ENCODE measurements at regions not wholly inside any gene's neighbourhood (a gene's known extent, or its start where the extent isn't known, plus 50 kb on each side); places are given as distances from the start of the nearest gene placed in this dataset.
A peak's percentile ranks its signal among the peaks of the same experiment; 100 is the strongest.
"Not testable (repeated sequence)": the region's sequence is repeated elsewhere in the genome, so short reads cannot be mapped to it uniquely, and the experiment has no call there.

DNA sequence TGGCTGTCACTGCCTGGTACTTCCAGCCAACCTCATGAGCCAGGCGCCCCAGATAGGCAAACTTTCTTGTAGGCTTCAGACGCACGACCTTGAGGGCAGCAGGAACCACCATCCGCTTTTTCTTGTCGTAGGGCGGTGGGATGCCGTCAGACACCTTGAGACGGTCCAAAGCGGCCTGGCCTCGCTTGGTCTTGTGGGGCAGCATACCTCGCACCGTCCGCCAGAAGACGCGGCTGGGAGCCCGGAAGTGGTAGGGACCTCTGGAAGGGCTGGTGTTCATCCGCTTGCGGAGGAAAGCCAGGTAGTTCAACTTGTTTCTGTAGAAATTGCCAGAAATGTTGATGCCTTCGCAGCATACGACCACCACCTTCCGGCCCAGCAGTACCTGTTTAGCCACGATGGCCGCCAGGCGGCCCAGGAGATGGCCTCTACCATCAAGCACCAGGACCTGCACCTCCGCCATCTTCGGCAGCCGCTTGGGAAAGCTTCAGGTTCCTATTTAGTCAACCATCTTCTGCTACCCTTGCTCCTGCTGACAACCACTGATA, 1412.3 kb downstream of the OLFM4 start:
- H3K9me3 ChIP-seq (ENCODE audit: control insufficient read depth in 1 of 2, low read length in 2 of 2); H3K27me3 ChIP-seq (ENCODE audit: insufficient read depth, low read length); H3K36me3 Mint-ChIP-seq; H3K4me3 Mint-ChIP-seq; H3K4me1 Mint-ChIP-seq; H3K36me3 ChIP-seq (ENCODE audit: insufficient read depth, low read length); H3K27ac Mint-ChIP-seq; DNase-seq; POLR2A ChIA-PET (ENCODE audit: partially characterized antibody); intact Hi-C loops (cut with micrococcal nuclease); H3K27ac ChIP-seq (ENCODE audit: low read depth, low read length); H3K4me1 ChIP-seq (ENCODE audit: insufficient read depth, low read length); H3K27me3 Mint-ChIP-seq; H3K4me3 ChIP-seq (ENCODE audit: low read length in 2 of 2); CTCF ChIA-PET (ENCODE audit: partially characterized antibody): not testable (repeated sequence)
- peaks cover 2 to 12% (median 6%) of the 10 kb centered on the region in 8 donors for H3K9me3 Mint-ChIP-seq

DNA sequence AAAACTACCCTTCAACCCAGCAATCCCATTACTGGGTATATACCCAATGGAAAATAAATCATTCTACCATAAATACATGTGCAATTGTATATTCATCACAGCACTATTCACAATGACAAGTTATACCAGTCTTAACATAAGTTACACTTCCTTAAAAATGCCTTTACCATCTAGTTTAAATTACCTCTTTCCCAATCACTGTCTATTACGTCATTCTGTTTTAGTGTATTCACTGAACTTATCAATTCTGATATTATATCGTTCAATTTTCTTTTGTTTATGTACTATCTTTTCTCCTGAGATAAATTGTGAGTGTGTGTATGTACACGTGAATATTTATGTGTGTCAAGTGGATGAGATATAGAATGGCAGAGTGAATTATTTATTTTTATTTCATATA, 1416.8 kb downstream of the OLFM4 start:
- DNase-seq: no peak
- Histone ChIP-seq H3K4me3 (ENCODE audit: low read length in 2 of 2) (no peak overlapping the region), H3K36me3 (ENCODE audit: insufficient read depth, low read length) (no peaks in the 10 kb centered on the region), H3K27me3 (ENCODE audit: insufficient read depth, low read length) (no peaks in the 10 kb centered on the region), H3K27ac (ENCODE audit: low read depth, low read length) (no peak overlapping the region), H3K4me1 (ENCODE audit: insufficient read depth, low read length) (no peaks in the 10 kb centered on the region), H3K9me3 (ENCODE audit: control insufficient read depth in 1 of 2, low read length in 2 of 2) (no peaks in the 10 kb centered on the region)
- ChIA-PET POLR2A (ENCODE audit: partially characterized antibody) (no interaction called here), CTCF (ENCODE audit: partially characterized antibody) (no interaction called here)
- Mint-ChIP-seq H3K9me3 (peaks cover 0 to 17% (median 5%) of the 10 kb centered on the region in 8 donors), H3K4me3 (no peak overlapping the region), H3K27ac (peak overlapping the region in 1 of 7 donors; percentile 48), H3K4me1 (no peaks in the 10 kb centered on the region), H3K36me3 (no peaks in the 10 kb centered on the region), H3K27me3 (no peaks in the 10 kb centered on the region)
- intact Hi-C loops (cut with micrococcal nuclease): no loop called here

DNA sequence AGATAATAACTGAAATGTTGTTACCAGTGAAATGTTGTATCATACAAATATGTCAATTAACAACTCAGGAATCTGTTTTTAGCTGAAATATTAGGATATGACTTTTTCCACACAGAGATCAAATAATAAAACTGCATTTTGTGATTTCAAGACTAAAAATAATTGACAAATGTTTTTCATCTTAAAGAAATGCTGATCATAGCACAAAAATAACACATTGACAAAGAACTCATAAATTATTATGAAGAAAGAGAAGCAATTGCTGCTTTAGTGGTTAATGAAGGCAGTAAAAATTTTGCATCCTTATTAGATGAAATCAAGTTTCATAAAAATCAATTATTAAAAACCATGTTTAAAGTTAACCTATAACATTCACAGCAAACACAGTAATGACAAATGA, 1417.3 kb downstream of the OLFM4 start:
- CTCF ChIA-PET (ENCODE audit: partially characterized antibody): no interaction called here
- no peaks in the 10 kb centered on the region for H3K27me3 ChIP-seq (ENCODE audit: insufficient read depth, low read length)
- no peaks in the 10 kb centered on the region for H3K4me1 ChIP-seq (ENCODE audit: insufficient read depth, low read length)
- Mint-ChIP-seq H3K27ac (no peak overlapping the region), H3K36me3 (no peaks in the 10 kb centered on the region), H3K4me3 (no peak overlapping the region), H3K27me3 (no peaks in the 10 kb centered on the region), H3K9me3 (peaks cover 0 to 20% (median 6%) of the 10 kb centered on the region in 8 donors), H3K4me1 (no peaks in the 10 kb centered on the region)
- intact Hi-C loops (cut with micrococcal nuclease): no loop called here
- H3K27ac ChIP-seq (ENCODE audit: low read depth, low read length): no peak overlapping the region
- DNase-seq: no peak
- no peak overlapping the region for H3K4me3 ChIP-seq (ENCODE audit: low read length in 2 of 2)
- H3K9me3 ChIP-seq (ENCODE audit: control insufficient read depth in 1 of 2, low read length in 2 of 2): no peaks in the 10 kb centered on the region
- H3K36me3 ChIP-seq (ENCODE audit: insufficient read depth, low read length): no peaks in the 10 kb centered on the region
- POLR2A ChIA-PET (ENCODE audit: partially characterized antibody): no interaction called here

DNA sequence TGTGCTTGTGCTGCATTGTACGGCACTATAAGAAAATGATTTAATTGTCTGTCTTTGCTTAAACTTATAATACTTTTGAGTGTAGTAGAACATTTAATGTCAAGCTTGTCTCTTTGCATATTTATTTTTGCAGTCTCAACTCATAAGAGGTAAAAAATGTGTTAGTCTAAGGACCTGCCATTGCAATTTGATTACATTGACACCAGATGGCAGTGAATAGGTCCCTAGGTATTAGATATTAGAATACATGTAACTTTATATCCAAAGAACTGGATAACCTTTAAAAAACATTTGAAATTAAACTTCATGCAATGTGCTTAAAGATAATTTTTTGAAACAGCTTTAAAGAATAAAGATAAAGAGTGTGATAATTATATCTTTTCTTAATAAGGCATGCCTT, 1421.3 kb downstream of the OLFM4 start:
- POLR2A ChIA-PET (ENCODE audit: partially characterized antibody): no interaction called here
- DNase-seq: no peak
- no peak overlapping the region for H3K4me3 Mint-ChIP-seq
- H3K36me3 Mint-ChIP-seq: no peaks in the 10 kb centered on the region
- CTCF ChIA-PET (ENCODE audit: partially characterized antibody): no interaction called here
- no peak overlapping the region for H3K27ac ChIP-seq (ENCODE audit: low read depth, low read length)
- no peaks in the 10 kb centered on the region for H3K4me1 ChIP-seq (ENCODE audit: insufficient read depth, low read length)
- H3K27me3 ChIP-seq (ENCODE audit: insufficient read depth, low read length): no peaks in the 10 kb centered on the region
- intact Hi-C loops (cut with micrococcal nuclease): no loop called here
- no peaks in the 10 kb centered on the region for H3K27me3 Mint-ChIP-seq
- H3K9me3 ChIP-seq (ENCODE audit: control insufficient read depth in 1 of 2, low read length in 2 of 2): peaks cover 0 to 6% of the 10 kb centered on the region in 2 donors
- no peak overlapping the region for H3K27ac Mint-ChIP-seq
- H3K4me1 Mint-ChIP-seq: no peaks in the 10 kb centered on the region
- no peaks in the 10 kb centered on the region for H3K36me3 ChIP-seq (ENCODE audit: insufficient read depth, low read length)
- H3K9me3 Mint-ChIP-seq: peaks cover 0 to 18% (median 9%) of the 10 kb centered on the region in 8 donors
- no peak overlapping the region for H3K4me3 ChIP-seq (ENCODE audit: low read length in 2 of 2)

DNA sequence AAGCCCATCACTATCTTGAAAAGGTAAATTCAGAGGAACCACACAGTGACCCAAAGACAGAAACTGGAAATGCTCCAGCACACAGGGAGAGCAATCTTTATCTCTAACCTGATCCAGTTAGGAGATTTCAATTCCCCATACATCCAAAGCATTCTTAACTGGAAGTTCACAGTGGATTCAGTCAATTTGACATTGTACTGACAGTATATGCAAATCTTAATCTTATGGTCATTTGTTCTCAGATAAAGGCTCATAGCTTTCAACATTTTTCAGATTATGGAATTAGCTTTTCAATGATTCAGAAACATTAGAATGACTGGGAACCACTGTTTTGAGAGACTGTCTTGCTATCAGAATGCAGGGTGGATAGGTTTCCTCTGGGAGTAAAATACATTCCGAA, 1455.6 kb downstream of the OLFM4 start:
- Mint-ChIP-seq H3K36me3 (no peaks in the 10 kb centered on the region), H3K9me3 (peaks cover 0 to 10% (median 4%) of the 10 kb centered on the region in 8 donors), H3K4me1 (no peaks in the 10 kb centered on the region), H3K27me3 (no peaks in the 10 kb centered on the region), H3K4me3 (no peak overlapping the region), H3K27ac (no peak overlapping the region)
- no peaks in the 10 kb centered on the region for H3K4me1 ChIP-seq (ENCODE audit: insufficient read depth, low read length)
- DNase-seq: no peak
- no peak overlapping the region for H3K4me3 ChIP-seq (ENCODE audit: low read length in 2 of 2)
- H3K36me3 ChIP-seq (ENCODE audit: insufficient read depth, low read length): no peaks in the 10 kb centered on the region
- no peaks in the 10 kb centered on the region for H3K27me3 ChIP-seq (ENCODE audit: insufficient read depth, low read length)
- peaks cover 0 to 3% of the 10 kb centered on the region in 2 donors for H3K9me3 ChIP-seq (ENCODE audit: control insufficient read depth in 1 of 2, low read length in 2 of 2)
- intact Hi-C loops (cut with micrococcal nuclease): no loop called here
- POLR2A ChIA-PET (ENCODE audit: partially characterized antibody): no interaction called here
- CTCF ChIA-PET (ENCODE audit: partially characterized antibody): no interaction called here
- no peak overlapping the region for H3K27ac ChIP-seq (ENCODE audit: low read depth, low read length)

DNA sequence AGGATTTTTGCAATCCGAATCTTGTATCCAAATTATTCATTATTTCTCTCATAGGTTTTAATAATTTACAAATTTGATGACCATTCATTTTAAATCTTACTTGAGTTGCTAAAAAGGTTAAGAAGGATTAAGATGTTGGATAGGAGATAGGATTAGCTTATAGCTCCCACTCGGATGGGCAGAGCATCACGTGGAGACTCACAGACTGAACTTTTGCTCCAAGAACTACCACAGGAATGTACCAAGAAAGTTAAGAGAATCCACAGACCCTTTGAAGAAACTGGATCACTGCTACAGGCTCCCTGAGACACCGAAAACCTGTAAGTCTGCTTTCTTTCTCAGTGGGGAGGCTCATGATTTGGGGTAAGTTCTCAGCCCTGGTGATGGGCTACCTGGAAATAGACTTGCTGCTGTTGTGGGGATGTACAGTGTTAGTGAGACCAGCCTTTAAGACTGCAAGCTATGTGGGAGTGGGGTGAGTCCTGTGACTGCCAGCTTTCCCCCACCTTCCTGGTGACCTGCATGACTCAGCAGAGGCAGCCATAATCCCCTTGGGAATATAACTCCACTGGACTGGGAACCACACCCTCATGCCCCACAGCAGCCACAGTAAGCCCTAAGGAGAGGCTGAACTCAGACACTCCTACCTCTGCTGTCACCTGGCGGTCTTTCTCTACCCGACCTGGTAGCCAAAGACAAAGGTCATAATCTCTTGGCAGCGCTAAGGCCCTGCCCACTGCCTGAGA, 1458.0 kb downstream of the OLFM4 start:
- H3K9me3 ChIP-seq (ENCODE audit: control insufficient read depth in 1 of 2, low read length in 2 of 2): peaks cover 0 to 3% of the 10 kb centered on the region in 2 donors
- H3K27me3 Mint-ChIP-seq: no peaks in the 10 kb centered on the region
- no peak overlapping the region for H3K4me3 ChIP-seq (ENCODE audit: low read length in 2 of 2)
- no peaks in the 10 kb centered on the region for H3K4me1 Mint-ChIP-seq
- ChIA-PET CTCF (ENCODE audit: partially characterized antibody) (no interaction called here), POLR2A (ENCODE audit: partially characterized antibody) (no interaction called here)
- H3K27ac ChIP-seq (ENCODE audit: low read depth, low read length): no peak overlapping the region
- no peaks in the 10 kb centered on the region for H3K4me1 ChIP-seq (ENCODE audit: insufficient read depth, low read length)
- H3K4me3 Mint-ChIP-seq: no peak overlapping the region
- intact Hi-C loops (cut with micrococcal nuclease): no loop called here
- no peaks in the 10 kb centered on the region for H3K27me3 ChIP-seq (ENCODE audit: insufficient read depth, low read length)
- no peaks in the 10 kb centered on the region for H3K36me3 ChIP-seq (ENCODE audit: insufficient read depth, low read length)
- H3K27ac Mint-ChIP-seq: no peak overlapping the region
- H3K9me3 Mint-ChIP-seq: peaks cover 0 to 18% (median 8%) of the 10 kb centered on the region in 8 donors
- H3K36me3 Mint-ChIP-seq: no peaks in the 10 kb centered on the region
- DNase-seq: no peak

DNA sequence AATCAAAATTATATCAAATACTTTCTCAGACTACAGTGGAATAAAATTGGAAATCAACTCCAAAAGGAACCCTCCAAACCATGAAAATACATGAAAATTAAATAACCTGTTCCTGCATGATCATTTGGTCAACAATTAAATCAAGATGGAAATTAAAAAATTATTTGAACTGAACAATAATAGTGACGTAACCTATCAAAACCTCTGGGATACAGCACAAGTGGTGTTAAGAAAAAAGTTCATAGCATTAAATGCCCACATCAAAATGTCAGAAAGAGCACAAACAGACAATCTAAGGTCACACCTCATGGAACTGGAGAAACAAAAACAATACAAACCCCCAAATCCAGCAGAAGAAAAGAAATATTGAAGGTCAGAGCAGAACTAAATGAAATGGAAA, 1460.7 kb downstream of the OLFM4 start:
- H3K4me1 ChIP-seq (ENCODE audit: insufficient read depth, low read length): no peaks in the 10 kb centered on the region
- Mint-ChIP-seq H3K4me3 (no peak overlapping the region), H3K4me1 (no peaks in the 10 kb centered on the region), H3K27ac (no peak overlapping the region), H3K9me3 (peaks cover 0 to 20% (median 9%) of the 10 kb centered on the region in 8 donors), H3K36me3 (no peaks in the 10 kb centered on the region), H3K27me3 (no peaks in the 10 kb centered on the region)
- no peaks in the 10 kb centered on the region for H3K36me3 ChIP-seq (ENCODE audit: insufficient read depth, low read length)
- H3K27me3 ChIP-seq (ENCODE audit: insufficient read depth, low read length): no peaks in the 10 kb centered on the region
- CTCF ChIA-PET (ENCODE audit: partially characterized antibody): no interaction called here
- intact Hi-C loops (cut with micrococcal nuclease): no loop called here
- H3K9me3 ChIP-seq (ENCODE audit: control insufficient read depth in 1 of 2, low read length in 2 of 2): peaks cover 0 to 3% of the 10 kb centered on the region in 2 donors
- no peak overlapping the region for H3K4me3 ChIP-seq (ENCODE audit: low read length in 2 of 2)
- DNase-seq: no peak
- H3K27ac ChIP-seq (ENCODE audit: low read depth, low read length): no peak overlapping the region
- POLR2A ChIA-PET (ENCODE audit: partially characterized antibody): no interaction called here
